Lower leg skin (tissue), 4 donors: ENCODE measurements at regions not wholly inside any gene's neighbourhood (a gene's known extent, or its start where the extent isn't known, plus 50 kb on each side); places are given as distances from the start of the nearest gene placed in this dataset.

Experiments used
- DNase-seq, 2 donors: peaks; one replicate each; pipeline ENCODE4 v3.0.0-alpha.2; 2019; ENCODE audit warnings: low spot score in 2 of 2
- H3K4me3 ChIP-seq: fragments of 200-600 bp; sonication (generic); 2 replicates; pipeline ENCODE4 v1.5.1; 2017; ENCODE audit warnings: mild to moderate bottlenecking, low read depth; ENCODE audit not compliant: poor library complexity, severe bottlenecking
- POLR2A ChIP-seq, 2 donors: fragments of 450-650 bp; IDR thresholded peaks; one replicate each; pipeline ENCODE4 v1.6.1; 2016 to 2017; ENCODE audit warnings: antibody characterized with exemption in 2 of 2, mild to moderate bottlenecking in 1 of 2, moderate library complexity in 1 of 2
- WGBS, 2 donors: methylation state at CpG; one replicate each; pipeline ENCODE4 v1.1.5; 2018; 5-methylcytosine and 5-hydroxymethylcytosine counted together
- intact Hi-C: fragments of 100-400 bp; cut with DNase I; formaldehyde crosslinking; loops from one replicate; pipeline ENCODE4 v1.15.0; 2023; ENCODE audit warnings: low total_unique reads
- TF ChIP-seq, protein P1 (sequence below), 3 donors: fragments of 450-650 bp; IDR thresholded peaks; one replicate each; pipeline ENCODE4 v1.5.1; 2016; ENCODE audit warnings: antibody characterized with exemption in 3 of 3, mild to moderate bottlenecking in 3 of 3, moderate library complexity in 2 of 3

GRCh38 chr4:187470061-187470460 lies 525.5 kb upstream of the ZFP42 start:
- no peak overlapping the region for H3K4me3 ChIP-seq
- WGBS, 2 donors = 93% methylated on average over 3 of the region's 3 CpGs
- intact Hi-C loops = no loop called here
- TF ChIP-seq, protein P1, sequence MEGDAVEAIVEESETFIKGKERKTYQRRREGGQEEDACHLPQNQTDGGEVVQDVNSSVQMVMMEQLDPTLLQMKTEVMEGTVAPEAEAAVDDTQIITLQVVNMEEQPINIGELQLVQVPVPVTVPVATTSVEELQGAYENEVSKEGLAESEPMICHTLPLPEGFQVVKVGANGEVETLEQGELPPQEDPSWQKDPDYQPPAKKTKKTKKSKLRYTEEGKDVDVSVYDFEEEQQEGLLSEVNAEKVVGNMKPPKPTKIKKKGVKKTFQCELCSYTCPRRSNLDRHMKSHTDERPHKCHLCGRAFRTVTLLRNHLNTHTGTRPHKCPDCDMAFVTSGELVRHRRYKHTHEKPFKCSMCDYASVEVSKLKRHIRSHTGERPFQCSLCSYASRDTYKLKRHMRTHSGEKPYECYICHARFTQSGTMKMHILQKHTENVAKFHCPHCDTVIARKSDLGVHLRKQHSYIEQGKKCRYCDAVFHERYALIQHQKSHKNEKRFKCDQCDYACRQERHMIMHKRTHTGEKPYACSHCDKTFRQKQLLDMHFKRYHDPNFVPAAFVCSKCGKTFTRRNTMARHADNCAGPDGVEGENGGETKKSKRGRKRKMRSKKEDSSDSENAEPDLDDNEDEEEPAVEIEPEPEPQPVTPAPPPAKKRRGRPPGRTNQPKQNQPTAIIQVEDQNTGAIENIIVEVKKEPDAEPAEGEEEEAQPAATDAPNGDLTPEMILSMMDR (IDR thresholded peaks at IDR 0.05) = no peak
- no peak for TF ChIP-seq POLR2A (IDR thresholded peaks at IDR 0.05)
- no peak for DNase-seq

DNA sequence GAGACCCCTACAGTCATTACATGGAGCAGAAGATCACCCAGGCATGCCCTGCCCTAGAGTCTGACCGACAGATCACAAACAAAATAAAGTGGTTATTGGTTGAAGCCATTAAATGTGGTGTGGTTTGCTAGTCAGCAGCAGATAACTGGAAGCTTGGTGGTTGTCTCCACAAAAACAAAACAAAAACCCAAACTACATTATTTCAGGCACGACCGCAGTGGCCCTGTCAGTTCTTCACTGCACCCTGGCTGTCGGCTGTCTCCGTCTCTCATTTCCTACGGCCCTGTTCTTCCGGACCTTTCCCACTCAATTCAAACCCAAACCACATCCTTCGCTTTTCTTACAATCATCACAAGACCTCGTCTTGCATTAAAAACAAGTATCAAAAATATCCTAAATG lies 521.3 kb upstream of the ZFP42 start:
- no peak for TF ChIP-seq POLR2A (IDR thresholded peaks at IDR 0.05)
- TF ChIP-seq, protein P1 (IDR thresholded peaks at IDR 0.05) = no peak
- intact Hi-C loops = no loop called here
- DNase-seq = no peak
- 81 to 83% methylated on average over 9 of the region's 9 CpGs for WGBS, 2 donors
- H3K4me3 ChIP-seq = no peak overlapping the region

DNA sequence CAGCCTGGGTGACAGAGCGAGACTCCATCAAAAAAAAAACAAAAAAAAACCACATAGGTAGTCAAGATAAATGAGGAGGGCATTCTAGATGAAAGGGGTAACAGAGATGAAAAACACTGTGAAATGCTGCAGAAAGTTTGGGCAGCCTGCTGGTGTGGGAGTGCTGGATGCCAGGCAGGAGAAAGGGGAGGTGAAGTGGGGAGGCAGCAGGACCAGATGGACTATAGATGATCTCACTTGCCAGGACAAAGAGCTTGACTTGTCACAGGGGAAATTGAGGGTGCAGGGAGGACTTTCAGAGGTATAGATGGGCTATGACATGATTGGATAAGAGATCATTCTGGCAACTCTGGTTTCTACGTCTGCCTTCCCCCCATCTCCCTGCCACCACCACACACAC lies 519.7 kb upstream of the ZFP42 start:
- no peak for DNase-seq
- no peak overlapping the region for H3K4me3 ChIP-seq
- TF ChIP-seq POLR2A (IDR thresholded peaks at IDR 0.05) = no peak
- TF ChIP-seq, protein P1 (IDR thresholded peaks at IDR 0.05) = no peak
- intact Hi-C loops = no loop called here
- WGBS, 2 donors = 92 to 96% methylated on average over 2 of the region's 2 CpGs

DNA sequence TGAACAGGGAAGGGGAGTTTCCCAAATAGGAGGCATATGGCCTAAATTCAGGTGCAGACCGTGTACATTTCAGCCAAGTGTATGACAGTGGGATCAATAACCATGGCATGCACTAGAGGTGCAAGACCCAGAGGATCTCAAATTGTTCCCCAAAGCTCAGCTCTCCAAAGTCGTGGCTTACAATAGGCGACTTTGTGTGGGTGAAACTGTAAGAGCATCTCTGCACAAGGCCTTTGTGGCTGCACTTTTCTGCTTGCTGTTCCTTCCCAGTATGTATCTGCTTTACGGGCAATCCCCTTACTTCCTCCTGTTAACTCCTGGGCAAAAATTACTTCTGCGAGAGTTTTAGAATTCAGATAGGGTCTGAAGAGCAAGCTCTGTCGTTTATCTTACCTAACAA lies 518.3 kb upstream of the ZFP42 start:
- no peak overlapping the region for H3K4me3 ChIP-seq
- no peak for TF ChIP-seq POLR2A (IDR thresholded peaks at IDR 0.05)
- TF ChIP-seq, protein P1 (IDR thresholded peaks at IDR 0.05) = no peak
- 66 to 74% methylated on average over 6 of the region's 6 CpGs for WGBS, 2 donors
- intact Hi-C loops = no loop called here
- DNase-seq = no peak

DNA sequence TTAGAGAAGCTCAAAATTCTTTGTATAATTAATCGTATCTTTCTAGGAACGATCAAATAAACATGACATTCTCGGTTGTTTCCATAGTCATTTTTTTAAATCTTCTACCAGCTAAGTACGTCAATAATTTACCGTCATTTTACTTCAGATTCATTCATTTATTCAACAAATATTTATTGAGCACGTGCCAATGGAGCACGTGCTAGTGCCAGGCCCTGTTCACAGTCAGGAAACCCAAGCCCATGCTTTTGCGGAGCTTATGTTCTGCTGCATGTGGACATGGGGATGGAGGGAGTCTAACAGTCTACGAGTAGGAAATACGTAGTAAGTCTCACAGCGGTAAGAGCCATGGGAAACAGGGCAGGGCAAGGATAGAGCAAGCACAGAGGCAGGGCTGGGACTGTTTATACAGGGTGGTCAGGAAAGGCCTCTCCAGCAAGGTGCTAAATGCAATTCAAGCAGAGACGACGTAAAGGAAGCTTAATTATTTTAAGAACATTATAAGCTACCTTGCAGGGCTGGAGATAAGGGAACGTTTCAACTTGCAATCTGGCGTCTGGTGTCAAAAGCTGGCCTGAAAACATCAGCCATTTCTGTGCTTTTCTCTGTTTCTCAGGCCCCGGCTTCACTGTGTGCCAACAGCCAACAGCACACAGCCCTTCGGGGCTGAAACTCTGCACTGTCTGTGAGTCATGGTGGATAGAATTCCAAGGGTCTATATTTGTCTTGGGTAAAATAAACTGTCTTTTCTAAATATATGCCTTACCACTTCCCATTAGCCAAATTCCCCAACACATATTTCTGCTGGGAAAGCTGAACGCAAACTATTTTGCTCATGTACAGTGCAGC lies 517.1 kb upstream of the ZFP42 start:
- DNase-seq = peak in 1 of 2 donors; percentile 14
- 56% methylated on average over 18 of the region's 18 CpGs for WGBS, 2 donors
- intact Hi-C loops = no loop called here
- no peak overlapping the region for H3K4me3 ChIP-seq
- TF ChIP-seq, protein P1 (IDR thresholded peaks at IDR 0.05) = no peak
- TF ChIP-seq POLR2A (IDR thresholded peaks at IDR 0.05) = no peak

DNA sequence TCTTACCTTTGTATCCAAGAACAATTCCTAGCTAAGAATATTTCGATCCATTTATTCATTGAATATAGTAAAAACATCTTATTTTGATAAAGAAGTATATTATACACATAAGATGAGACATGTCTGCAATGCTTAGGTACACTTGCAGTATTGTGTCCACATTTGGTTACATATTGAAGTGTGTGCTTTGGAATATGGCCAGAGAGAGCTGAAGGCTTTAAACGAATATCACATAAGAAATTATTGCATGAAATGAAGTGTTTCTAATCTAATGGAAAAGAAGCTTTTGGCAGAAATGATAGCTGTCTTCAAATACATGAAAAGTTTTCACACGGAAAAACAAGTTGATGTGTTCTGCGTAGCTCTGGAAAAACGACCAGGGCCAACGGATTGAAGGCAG lies 516.1 kb upstream of the ZFP42 start:
- no peak overlapping the region for H3K4me3 ChIP-seq
- no peak for TF ChIP-seq POLR2A (IDR thresholded peaks at IDR 0.05)
- TF ChIP-seq, protein P1 (IDR thresholded peaks at IDR 0.05) = no peak
- intact Hi-C loops = no loop called here
- WGBS, 2 donors = 64 to 67% methylated on average over 6 of the region's 6 CpGs
- no peak for DNase-seq
